ENCODE measurements at regions not wholly inside any gene's neighbourhood (a gene's known extent, or its start where the extent isn't known, plus 50 kb on each side); places are given as distances from the start of the nearest gene placed in this dataset.
A peak's percentile ranks its signal among the peaks of the same experiment; 100 is the strongest.
"Not testable (repeated sequence)": the region's sequence is repeated elsewhere in the genome, so short reads cannot be mapped to it uniquely, and the experiment has no call there.

GRCh38 chr22:34403667-34404066, 483.4 kb upstream of the LARGE1 start:
- H3K27me3 ChIP-seq (ENCODE audit: control insufficient read depth, insufficient read depth, low read length) = no peaks in the 10 kb centered on the region
- no peak overlapping the region for H3K4me3 ChIP-seq (ENCODE audit: low read depth, low read length)
- no peaks in the 10 kb centered on the region for H3K36me3 ChIP-seq (ENCODE audit: control insufficient read depth, insufficient read depth, low read length)
- H3K27ac ChIP-seq = no peak overlapping the region
- no peak overlapping the region for H3K9ac ChIP-seq
- H3K9me3 ChIP-seq (ENCODE audit: control insufficient read depth, low read length) = no peaks in the 10 kb centered on the region
- TF ChIP-seq CTCF (IDR thresholded peaks at IDR 0.05) = no peak
- no peak overlapping the region for H2AFZ ChIP-seq
- H3K79me2 ChIP-seq = no peaks in the 10 kb centered on the region
- no peak overlapping the region for H3K4me2 ChIP-seq (ENCODE audit: low read length)
- H3K4me1 ChIP-seq = no peaks in the 10 kb centered on the region

- no peaks in the 10 kb centered on the region for H3K27me3 ChIP-seq (ENCODE audit: control insufficient read depth, insufficient read depth, low read length)
- H3K36me3 ChIP-seq (ENCODE audit: control insufficient read depth, insufficient read depth, low read length) = no peaks in the 10 kb centered on the region
- no peak overlapping the region for H3K9ac ChIP-seq
- no peak overlapping the region for H2AFZ ChIP-seq
- no peak for TF ChIP-seq CTCF (IDR thresholded peaks at IDR 0.05)
- H3K4me2 ChIP-seq (ENCODE audit: low read length) = no peak overlapping the region
- H3K27ac ChIP-seq = no peak overlapping the region
- H3K4me3 ChIP-seq (ENCODE audit: low read depth, low read length) = no peak overlapping the region
- H3K79me2 ChIP-seq = no peaks in the 10 kb centered on the region
- H3K4me1 ChIP-seq = no peaks in the 10 kb centered on the region
- H3K9me3 ChIP-seq (ENCODE audit: control insufficient read depth, low read length) = no peaks in the 10 kb centered on the region
Measured at GRCh38 chr22:34410111-34410510, 489.8 kb upstream of the LARGE1 start.

DNA sequence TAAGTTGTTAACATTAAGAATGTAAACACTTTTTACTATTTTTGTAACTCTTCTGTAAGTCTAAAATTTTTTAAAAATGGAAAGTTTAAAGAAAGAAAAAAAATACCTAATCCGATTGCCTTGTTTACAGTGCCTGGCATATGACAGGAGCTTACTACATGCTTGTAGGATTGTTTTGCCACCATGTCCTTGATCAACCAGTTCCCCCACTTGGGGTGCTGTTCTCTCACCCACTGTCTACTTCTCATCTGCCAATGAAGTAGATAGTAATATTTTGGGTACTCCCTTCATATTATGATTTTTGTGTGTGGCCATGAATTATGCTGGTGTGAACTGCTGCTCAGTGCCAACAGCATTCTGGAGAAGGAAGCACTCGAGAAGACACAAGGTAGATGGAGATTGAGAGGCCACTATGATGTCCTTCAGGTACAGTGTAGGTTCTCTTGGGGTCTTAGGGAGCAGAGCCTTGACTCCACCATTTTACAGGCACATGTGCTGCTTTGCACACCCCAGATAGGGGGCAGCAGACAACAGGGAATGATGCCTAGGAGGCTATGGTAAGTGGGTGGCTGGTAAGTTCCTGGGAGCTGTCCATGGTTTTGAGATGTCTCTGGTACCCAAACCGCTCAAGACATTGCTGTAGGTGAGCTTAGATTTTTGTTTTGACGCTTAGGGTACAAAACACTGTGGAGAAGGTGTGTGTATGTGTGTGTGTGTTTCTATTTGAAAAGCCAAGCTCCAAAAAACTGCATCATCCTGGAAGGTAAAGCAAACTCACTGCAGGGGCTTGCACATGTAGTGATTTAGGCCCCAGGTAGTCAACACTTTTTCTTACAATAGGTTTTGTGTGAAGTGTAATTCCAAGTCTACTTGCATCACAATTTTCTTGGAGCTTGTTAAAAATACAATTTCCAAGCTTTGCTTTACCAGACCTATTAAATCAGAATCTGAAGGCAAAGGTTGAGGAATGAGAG, 494.5 kb upstream of the LARGE1 start:
- H3K36me3 ChIP-seq (ENCODE audit: control insufficient read depth, insufficient read depth, low read length) = no peaks in the 10 kb centered on the region
- H2AFZ ChIP-seq = no peak overlapping the region
- no peaks in the 10 kb centered on the region for H3K27me3 ChIP-seq (ENCODE audit: control insufficient read depth, insufficient read depth, low read length)
- no peak overlapping the region for H3K27ac ChIP-seq
- peak; percentile 10 for TF ChIP-seq CTCF (IDR thresholded peaks at IDR 0.05)
- H3K79me2 ChIP-seq = no peaks in the 10 kb centered on the region
- no peak overlapping the region for H3K4me2 ChIP-seq (ENCODE audit: low read length)
- H3K9me3 ChIP-seq (ENCODE audit: control insufficient read depth, low read length) = no peaks in the 10 kb centered on the region
- no peak overlapping the region for H3K9ac ChIP-seq
- no peak overlapping the region for H3K4me3 ChIP-seq (ENCODE audit: low read depth, low read length)
- no peaks in the 10 kb centered on the region for H3K4me1 ChIP-seq

DNA sequence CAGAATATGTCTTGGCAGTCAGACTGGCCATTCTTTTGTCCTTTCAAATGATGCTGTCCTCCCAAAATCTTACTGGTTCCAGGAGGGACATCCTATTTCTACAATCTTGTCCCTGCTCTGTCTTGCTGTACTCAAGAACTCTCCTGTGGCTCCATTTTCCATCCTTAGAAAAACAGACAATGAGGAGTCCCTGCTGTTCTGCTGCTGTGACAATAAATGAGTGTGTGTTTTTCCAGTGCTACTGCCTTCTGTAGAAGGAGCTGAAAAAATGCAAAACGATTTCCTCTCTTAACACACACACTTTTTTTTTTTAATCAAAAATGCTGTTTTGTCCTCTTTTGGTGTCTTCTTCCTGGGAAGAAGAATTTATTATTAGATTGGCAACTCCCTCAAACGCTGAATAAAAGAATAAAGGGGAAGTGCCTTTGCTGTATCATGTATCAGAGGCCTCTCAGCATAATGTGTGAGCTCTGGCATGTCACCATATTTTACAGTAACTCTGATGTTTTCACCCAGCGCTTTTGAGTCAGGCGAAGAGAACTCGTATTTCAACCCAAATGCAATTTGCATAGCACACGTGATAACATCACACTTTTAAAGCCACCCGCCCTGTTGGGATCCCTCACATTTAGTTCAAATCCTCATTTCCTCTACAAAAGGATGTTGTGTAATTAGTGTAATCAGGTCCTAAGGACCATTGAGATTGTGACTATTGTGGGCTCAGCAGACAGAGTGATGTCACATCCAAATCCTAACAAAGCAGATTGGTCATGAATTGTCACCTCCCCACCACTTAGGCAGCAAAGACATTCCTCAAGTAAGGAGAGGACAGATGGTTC, 496.0 kb upstream of the LARGE1 start:
- no peak overlapping the region for H3K4me2 ChIP-seq (ENCODE audit: low read length)
- no peak overlapping the region for H3K4me3 ChIP-seq (ENCODE audit: low read depth, low read length)
- H2AFZ ChIP-seq = no peak overlapping the region
- H3K9ac ChIP-seq = no peak overlapping the region
- no peak overlapping the region for H3K27ac ChIP-seq
- H3K79me2 ChIP-seq = no peaks in the 10 kb centered on the region
- no peak for TF ChIP-seq CTCF (IDR thresholded peaks at IDR 0.05)
- no peaks in the 10 kb centered on the region for H3K27me3 ChIP-seq (ENCODE audit: control insufficient read depth, insufficient read depth, low read length)
- no peaks in the 10 kb centered on the region for H3K9me3 ChIP-seq (ENCODE audit: control insufficient read depth, low read length)
- no peaks in the 10 kb centered on the region for H3K36me3 ChIP-seq (ENCODE audit: control insufficient read depth, insufficient read depth, low read length)
- H3K4me1 ChIP-seq = no peaks in the 10 kb centered on the region

DNA sequence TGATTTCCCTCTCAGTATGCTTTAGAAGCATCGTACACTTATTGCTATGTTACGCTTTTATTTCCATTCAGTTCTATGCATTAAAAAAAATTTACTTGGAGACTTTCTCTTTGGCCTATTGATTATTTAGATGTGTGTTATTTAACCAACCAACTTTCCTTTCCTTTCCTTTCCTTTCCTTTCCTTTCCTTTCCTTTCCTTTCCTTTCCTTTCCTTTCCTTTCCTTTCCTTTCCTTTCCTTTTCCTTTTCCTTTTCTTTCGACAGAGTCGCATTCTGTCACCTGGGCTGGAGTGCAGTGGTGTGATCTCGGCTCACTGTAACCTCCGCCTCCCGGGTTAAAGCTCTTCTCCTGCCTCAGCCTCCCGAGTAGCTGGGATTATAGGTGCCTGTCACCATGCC, 502.7 kb upstream of the LARGE1 start:
- H3K9ac ChIP-seq; H3K27me3 ChIP-seq (ENCODE audit: control insufficient read depth, insufficient read depth, low read length); H3K4me2 ChIP-seq (ENCODE audit: low read length); H3K36me3 ChIP-seq (ENCODE audit: control insufficient read depth, insufficient read depth, low read length); H3K79me2 ChIP-seq; H3K4me3 ChIP-seq (ENCODE audit: low read depth, low read length); H3K27ac ChIP-seq; H2AFZ ChIP-seq; H3K9me3 ChIP-seq (ENCODE audit: control insufficient read depth, low read length); H3K4me1 ChIP-seq: not testable (repeated sequence)
